GM13977 (cell line): ENCODE measurements at regions not wholly inside any gene's neighbourhood (a gene's known extent, or its start where the extent isn't known, plus 50 kb on each side); places are given as distances from the start of the nearest gene placed in this dataset.

Experiments
- DNase-seq: peaks from one replicate; pipeline ENCODE4 v3.0.0; 2012; ENCODE audit warnings: low spot score
- CTCF ChIP-seq: IDR thresholded peaks from 2 replicates; pipeline ENCODE4 v1.5.1; 2012; ENCODE audit warnings: mild to moderate bottlenecking, control low read depth; ENCODE audit not compliant: insufficient read depth; ENCODE audit errors: extremely low read depth, missing control alignments
- in situ Hi-C: fragments of 300-500 bp; cut with MboI; formaldehyde crosslinking; loops from one replicate; pipeline ENCODE4 v1.12.0; 2022; ENCODE audit warnings: low sequenced_read_pairs, low pct_unique_long_range_greater_than_20kb, mixed read lengths, inconsistent platforms; ENCODE audit not compliant: unreplicated experiment

GRCh38 chr12:67439611-67440010 is 170.5 kb downstream of the CAND1 start:
- TF ChIP-seq CTCF, result no peak
- DNase-seq, result no peak
- in situ Hi-C loops, result loop anchor here (10.0 kb wide), 1 partner anchor 505 kb away; no protein-coding TSS in a partner anchor

DNA sequence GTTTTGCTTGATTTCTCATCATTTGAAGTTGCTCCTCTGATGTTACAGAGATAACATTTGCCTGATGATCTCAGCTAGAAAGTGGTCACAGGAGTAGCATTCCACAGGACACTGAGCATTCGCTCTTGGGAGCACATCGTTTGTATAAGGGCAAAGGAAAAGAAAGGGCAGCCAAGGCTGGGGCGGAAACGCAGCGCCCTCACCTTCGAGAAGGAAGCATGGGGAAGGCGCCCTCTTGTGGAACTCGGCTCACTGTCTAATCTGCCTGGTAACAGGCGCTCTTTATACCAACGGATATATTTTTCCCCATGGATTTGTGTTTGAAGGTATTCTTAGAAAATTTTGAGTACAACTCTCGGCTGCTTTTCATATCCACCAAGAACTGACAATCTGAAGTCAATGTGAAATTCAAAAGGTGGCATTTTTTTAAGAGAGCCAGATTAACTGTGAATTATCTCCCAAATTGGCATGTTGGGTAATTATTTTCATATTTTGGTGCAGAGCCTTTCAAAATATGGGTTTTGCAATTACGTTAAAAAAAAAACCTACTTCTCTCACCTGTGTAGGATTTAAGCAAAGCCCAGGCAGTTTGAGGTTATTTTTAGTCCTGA is 172.7 kb downstream of the CAND1 start:
- in situ Hi-C loops, result loop anchor here (10.0 kb wide), 1 partner anchor 503 kb away; no protein-coding TSS in a partner anchor
- peak; percentile 87 for TF ChIP-seq CTCF

GRCh38 chr12:67442347-67442841 is 173.2 kb downstream of the CAND1 start:
- TF ChIP-seq CTCF, result no peak
- no peak for DNase-seq
- in situ Hi-C loops, result loop anchor here (10.0 kb wide), 1 partner anchor 502 kb away; no protein-coding TSS in a partner anchor

More for the DNA sequence above, 172.7 kb downstream of the CAND1 start:
- DNase-seq, result peak; percentile 28

GRCh38 chr12:67442896-67443295 is 173.7 kb downstream of the CAND1 start:
- no peak for TF ChIP-seq CTCF
- no peak for DNase-seq
- in situ Hi-C loops, result loop anchor here (10.0 kb wide), 1 partner anchor 502 kb away; no protein-coding TSS in a partner anchor

- in situ Hi-C loops, result loop anchor here (10.0 kb wide), 1 partner anchor 500 kb away; no protein-coding TSS in a partner anchor
- DNase-seq, result no peak
- TF ChIP-seq CTCF, result no peak
Observed at GRCh38 chr12:67444542-67444941, 175.4 kb downstream of the CAND1 start.

- TF ChIP-seq CTCF, result no peak
- in situ Hi-C loops, result loop anchor here (10.0 kb wide), 1 partner anchor 498 kb away; no protein-coding TSS in a partner anchor
- no peak for DNase-seq
Observed at GRCh38 chr12:67446716-67447115, 177.6 kb downstream of the CAND1 start.
